Erythroblast (primary cell): ENCODE measurements at regions not wholly inside any gene's neighbourhood (a gene's known extent, or its start where the extent isn't known, plus 50 kb on each side); places are given as distances from the start of the nearest gene placed in this dataset.

Experiments
- GATA1 ChIP-seq: IDR thresholded peaks from 2 replicates; pipeline ENCODE4 v1.6.1; 2011; ENCODE audit warnings: low read depth, mild to moderate bottlenecking, control low read depth, low read length, moderate library complexity
- POLR2A ChIP-seq: IDR thresholded peaks from 2 replicates; pipeline ENCODE4 v1.6.1; 2011; ENCODE audit warnings: mild to moderate bottlenecking, low read length

DNA sequence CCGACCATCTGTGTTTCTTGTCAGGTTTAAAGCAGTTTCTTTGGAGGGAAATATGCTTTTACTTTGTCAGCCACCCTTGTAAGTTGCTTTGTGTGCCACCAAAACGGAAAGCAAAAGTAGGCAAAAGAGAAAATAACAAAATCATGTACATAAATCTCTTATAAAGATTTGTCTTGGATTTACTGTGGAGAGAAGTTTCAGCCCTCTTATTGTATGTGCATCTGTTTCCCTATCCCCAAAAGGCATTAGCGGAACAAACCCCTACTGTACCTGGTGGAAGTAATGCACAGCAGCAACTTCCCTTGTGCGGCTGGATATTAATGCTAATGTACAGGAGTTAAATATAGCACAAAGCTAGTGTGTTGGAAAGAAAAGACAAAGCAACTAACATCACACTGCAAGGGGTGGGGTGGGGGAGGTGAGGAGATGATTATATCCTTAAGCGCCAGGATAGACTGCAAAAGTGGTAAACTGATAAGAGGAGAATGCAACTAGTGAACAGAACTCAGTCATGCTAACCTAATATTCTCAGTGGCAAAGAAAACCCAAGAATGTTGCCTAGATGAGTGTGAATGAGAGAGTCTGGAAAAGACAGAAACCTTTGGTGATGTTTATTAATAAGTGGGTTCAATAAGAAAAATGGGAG lies 396.5 kb upstream of the MEF2C start:
- TF ChIP-seq POLR2A (no peak), GATA1 (no peak)
